Activated CD4-positive, alpha-beta memory T cell treated with anti-CD3 and anti-CD28 coated beads, Interleukin-2, amount 10 ng/mL, durations not matched to agents 7 days and 5 days (primary cell): ENCODE measurements at regions not wholly inside any gene's neighbourhood (a gene's known extent, or its start where the extent isn't known, plus 50 kb on each side); places are given as distances from the start of the nearest gene placed in this dataset.
"Not testable (repeated sequence)": the region's sequence is repeated elsewhere in the genome, so short reads cannot be mapped to it uniquely, and the experiment has no call there.

Source experiments
- CTCF ChIA-PET: fragments of 350-600 bp; sonication (Branson Sonifier 250); formaldehyde crosslinking; loops from one replicate; lab custom pipeline; 2021; ENCODE audit warnings: antibody characterized with exemption, inconsistent platforms; lab: Charles Lee
- POLR2A ChIA-PET: fragments of 350-600 bp; sonication (Branson Sonifier 250); formaldehyde crosslinking; loops from one replicate; lab custom pipeline; 2021; ENCODE audit warnings: antibody characterized with exemption; lab: Charles Lee
- DNase-seq: peaks from one replicate; pipeline ENCODE4 v3.0.0-alpha.2; 2020
- H3K27ac Mint-ChIP-seq: one replicate; pipeline ENCODE4 v1.8.0; 2021; ENCODE audit warnings: mild to moderate bottlenecking, mixed read lengths
- H3K27me3 Mint-ChIP-seq: one replicate; pipeline ENCODE4 v1.8.0; 2021; ENCODE audit warnings: mixed read lengths
- H3K36me3 Mint-ChIP-seq: one replicate; pipeline ENCODE4 v1.8.0; 2021; ENCODE audit warnings: low read depth, mixed read lengths
- H3K4me1 Mint-ChIP-seq: one replicate; pipeline ENCODE4 v1.8.0; 2021; ENCODE audit warnings: mixed read lengths
- H3K4me3 Mint-ChIP-seq: one replicate; pipeline ENCODE4 v1.8.0; 2021; ENCODE audit warnings: mild to moderate bottlenecking, mixed read lengths
- H3K9me3 Mint-ChIP-seq: one replicate; pipeline ENCODE4 v1.8.0; 2021; ENCODE audit warnings: mixed read lengths

DNA sequence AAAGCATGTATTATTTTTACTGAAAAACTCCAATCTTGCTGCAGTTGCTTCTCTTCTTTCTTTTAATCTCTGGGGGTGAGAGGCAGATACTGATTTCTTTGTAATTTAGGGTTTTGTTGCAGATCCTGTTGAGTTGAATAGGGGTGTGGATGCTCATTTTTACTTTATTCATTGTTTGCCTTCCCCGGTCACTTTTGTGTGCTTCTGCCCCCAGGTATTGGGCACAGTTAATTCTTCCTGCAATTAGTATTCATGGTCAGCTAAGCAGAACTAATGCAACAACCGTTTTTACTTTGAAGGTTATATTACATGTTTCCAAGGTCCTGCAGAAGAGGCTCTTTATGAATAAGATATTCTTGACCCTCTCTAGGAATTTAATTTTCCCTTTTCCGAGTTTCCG, 96.4 kb downstream of the BUB3 start:
- H3K4me3 Mint-ChIP-seq: no peak overlapping the region
- no peaks in the 10 kb centered on the region for H3K9me3 Mint-ChIP-seq
- no peaks in the 10 kb centered on the region for H3K27me3 Mint-ChIP-seq
- H3K27ac Mint-ChIP-seq: no peak overlapping the region
- POLR2A ChIA-PET: no interaction called here
- H3K36me3 Mint-ChIP-seq: no peaks in the 10 kb centered on the region
- DNase-seq: no peak
- CTCF ChIA-PET: no interaction called here
- H3K4me1 Mint-ChIP-seq: no peaks in the 10 kb centered on the region

GRCh38 chr10:123252779-123253178, 98.6 kb downstream of the BUB3 start:
- Mint-ChIP-seq H3K9me3 (no peaks in the 10 kb centered on the region), H3K4me1 (no peaks in the 10 kb centered on the region), H3K27me3 (no peaks in the 10 kb centered on the region), H3K27ac (no peak overlapping the region), H3K36me3 (no peaks in the 10 kb centered on the region), H3K4me3 (no peak overlapping the region)
- POLR2A ChIA-PET: no interaction called here
- CTCF ChIA-PET: no interaction called here
- DNase-seq: no peak

DNA sequence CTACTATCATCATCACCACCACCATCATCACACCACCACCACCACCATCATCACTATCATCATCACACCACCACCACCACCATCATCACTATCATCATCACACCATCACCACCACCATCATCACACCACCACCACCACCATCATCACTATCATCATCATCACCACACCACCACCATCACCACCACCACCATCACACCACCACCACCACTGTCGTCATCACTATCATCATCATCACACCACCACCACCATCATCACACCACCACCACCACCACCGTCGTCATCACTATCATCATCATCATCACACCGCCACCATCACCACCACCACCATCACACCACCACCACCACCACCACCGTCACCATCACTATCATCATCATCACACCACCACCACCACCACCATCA, 100.1 kb downstream of the BUB3 start:
- H3K9me3 Mint-ChIP-seq, DNase-seq, H3K27ac Mint-ChIP-seq, H3K36me3 Mint-ChIP-seq, H3K4me1 Mint-ChIP-seq, H3K27me3 Mint-ChIP-seq, POLR2A ChIA-PET, CTCF ChIA-PET, H3K4me3 Mint-ChIP-seq: not testable (repeated sequence)

DNA sequence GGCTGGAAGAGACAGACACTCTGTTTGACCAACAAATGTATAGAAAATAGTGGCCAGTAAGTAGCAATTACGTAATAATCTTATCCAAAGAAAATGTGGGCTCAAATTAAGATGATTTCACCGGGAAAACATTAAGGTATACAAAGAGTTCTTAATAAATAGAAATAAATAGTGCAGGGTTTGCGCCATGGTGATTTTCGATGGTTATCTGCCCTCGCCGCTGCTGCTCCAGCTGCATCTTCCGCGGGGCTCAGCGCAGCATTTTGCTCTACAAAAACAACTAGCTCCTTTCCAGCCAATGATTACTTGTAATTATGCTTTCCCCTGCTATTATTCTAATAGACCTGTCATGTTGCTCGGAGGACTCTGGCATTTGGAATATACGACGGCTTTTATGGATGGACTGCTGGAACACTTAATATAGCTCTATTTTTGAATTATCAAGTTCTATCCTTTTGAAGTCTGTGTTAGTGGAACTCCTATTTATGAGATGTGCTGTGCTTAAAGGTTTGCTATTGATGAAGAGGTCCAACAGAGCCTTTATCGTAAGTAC, 103.8 kb downstream of the BUB3 start:
- H3K27me3 Mint-ChIP-seq: no peaks in the 10 kb centered on the region
- H3K9me3 Mint-ChIP-seq: no peaks in the 10 kb centered on the region
- H3K27ac Mint-ChIP-seq: no peak overlapping the region
- no peaks in the 10 kb centered on the region for H3K4me1 Mint-ChIP-seq
- H3K4me3 Mint-ChIP-seq: no peak overlapping the region
- ChIA-PET CTCF (no interaction called here), POLR2A (no interaction called here)
- H3K36me3 Mint-ChIP-seq: no peaks in the 10 kb centered on the region
- DNase-seq: no peak

- no peak overlapping the region for H3K4me3 Mint-ChIP-seq
- DNase-seq: no peak
- H3K9me3 Mint-ChIP-seq: no peaks in the 10 kb centered on the region
- no peaks in the 10 kb centered on the region for H3K4me1 Mint-ChIP-seq
- H3K27ac Mint-ChIP-seq: no peak overlapping the region
- ChIA-PET CTCF (no interaction called here), POLR2A (no interaction called here)
- H3K27me3 Mint-ChIP-seq: no peaks in the 10 kb centered on the region
- no peaks in the 10 kb centered on the region for H3K36me3 Mint-ChIP-seq
These were observed 104.9 kb downstream of the BUB3 start for GRCh38 chr10:123259081-123259480.

DNA sequence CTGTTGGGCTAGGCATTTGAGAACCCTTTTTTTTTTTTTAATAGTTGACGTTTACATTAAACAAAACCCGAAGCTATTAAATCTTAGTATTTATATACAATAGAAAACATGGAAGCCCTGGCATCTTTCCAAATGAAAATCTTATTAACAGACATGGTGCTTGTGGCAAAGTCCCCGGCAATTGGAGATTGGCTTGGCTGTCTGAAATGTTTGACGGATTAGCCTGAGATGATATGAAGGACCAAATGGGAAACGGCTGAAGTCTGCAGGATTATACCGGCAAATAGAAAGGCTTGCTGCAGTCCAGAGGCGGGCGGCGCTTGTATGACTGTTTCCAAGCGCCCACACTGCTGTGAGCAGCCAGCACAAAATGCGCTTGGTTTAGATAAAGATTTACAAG, 105.6 kb downstream of the BUB3 start:
- Mint-ChIP-seq H3K27ac (no peak overlapping the region), H3K4me3 (no peak overlapping the region), H3K27me3 (no peaks in the 10 kb centered on the region), H3K36me3 (no peaks in the 10 kb centered on the region), H3K4me1 (no peaks in the 10 kb centered on the region), H3K9me3 (no peaks in the 10 kb centered on the region)
- no peak for DNase-seq
- CTCF ChIA-PET: no interaction called here
- POLR2A ChIA-PET: no interaction called here

DNA sequence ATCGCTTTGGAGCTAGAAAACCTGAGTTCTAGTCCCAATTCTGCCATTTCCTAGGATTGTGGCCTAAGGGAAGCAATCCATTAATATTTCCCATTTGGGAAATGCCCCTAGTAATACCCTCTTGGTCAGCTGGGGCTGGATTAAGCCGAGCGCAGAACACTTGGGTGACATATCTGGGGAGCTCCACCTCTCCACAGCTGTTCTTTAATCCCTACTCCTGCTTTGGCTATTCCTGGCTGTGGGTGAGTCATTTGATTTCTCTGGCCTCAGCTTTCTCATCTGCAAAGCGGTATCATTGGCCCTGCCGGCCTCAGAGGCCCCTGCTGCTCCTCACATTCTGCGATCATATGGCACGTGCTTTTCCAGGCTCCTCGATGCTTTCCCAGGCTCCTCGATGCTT, 108.3 kb downstream of the BUB3 start:
- no peak overlapping the region for H3K4me3 Mint-ChIP-seq
- DNase-seq: no peak
- ChIA-PET POLR2A (no interaction called here), CTCF (no interaction called here)
- no peaks in the 10 kb centered on the region for H3K36me3 Mint-ChIP-seq
- no peaks in the 10 kb centered on the region for H3K9me3 Mint-ChIP-seq
- no peaks in the 10 kb centered on the region for H3K27me3 Mint-ChIP-seq
- no peak overlapping the region for H3K27ac Mint-ChIP-seq
- no peaks in the 10 kb centered on the region for H3K4me1 Mint-ChIP-seq

DNA sequence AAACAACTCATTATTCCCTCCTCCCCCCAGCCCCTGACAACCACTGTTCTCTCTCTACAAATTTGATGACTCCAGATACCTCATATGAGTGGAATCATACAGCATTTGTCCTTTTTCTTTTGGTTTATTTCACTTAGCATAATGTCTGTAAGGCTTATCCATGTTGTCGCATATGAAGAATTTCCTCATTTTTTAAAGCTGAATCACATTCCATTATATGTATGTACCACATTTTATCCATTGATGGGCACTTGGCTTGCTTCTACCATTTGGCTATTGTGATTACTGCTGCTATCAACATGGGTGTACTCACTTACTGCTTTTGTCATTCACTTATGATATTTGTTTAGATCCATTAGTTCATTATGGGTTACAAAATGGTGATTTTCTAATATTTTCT, 112.8 kb downstream of the BUB3 start:
- CTCF ChIA-PET: no interaction called here
- H3K36me3 Mint-ChIP-seq: no peaks in the 10 kb centered on the region
- no peaks in the 10 kb centered on the region for H3K4me1 Mint-ChIP-seq
- H3K4me3 Mint-ChIP-seq: no peak overlapping the region
- no peak for DNase-seq
- H3K27me3 Mint-ChIP-seq: no peaks in the 10 kb centered on the region
- no peak overlapping the region for H3K27ac Mint-ChIP-seq
- POLR2A ChIA-PET: no interaction called here
- H3K9me3 Mint-ChIP-seq: no peaks in the 10 kb centered on the region

GRCh38 chr10:123269017-123269552, 114.9 kb downstream of the BUB3 start:
- Mint-ChIP-seq H3K27ac (no peak overlapping the region), H3K27me3 (peaks cover 3% of the 10 kb centered on the region), H3K4me3 (no peak overlapping the region), H3K36me3 (no peaks in the 10 kb centered on the region), H3K9me3 (no peaks in the 10 kb centered on the region), H3K4me1 (no peaks in the 10 kb centered on the region)
- no peak for DNase-seq
- ChIA-PET CTCF (no interaction called here), POLR2A (no interaction called here)

DNA sequence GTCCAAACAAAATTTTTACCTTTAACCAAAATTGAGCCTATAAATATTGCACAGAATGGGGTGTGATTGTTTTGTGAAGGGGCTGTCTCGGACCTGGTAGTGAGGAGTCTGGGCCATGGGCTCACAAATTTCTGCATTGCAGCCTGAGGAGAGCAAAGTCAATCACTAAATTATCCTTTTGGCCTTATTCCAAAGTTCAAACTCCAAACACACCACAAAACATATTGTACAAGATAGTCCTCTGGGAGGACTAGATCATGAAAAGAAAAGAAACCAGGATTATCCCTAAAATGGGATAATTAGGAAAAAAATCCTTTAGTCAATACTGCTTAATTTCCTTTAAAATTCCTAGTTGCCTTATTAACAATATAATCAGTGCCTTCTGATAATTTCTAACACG, 115.5 kb downstream of the BUB3 start:
- Mint-ChIP-seq H3K36me3 (no peaks in the 10 kb centered on the region), H3K4me3 (no peak overlapping the region), H3K4me1 (no peaks in the 10 kb centered on the region), H3K27ac (no peak overlapping the region), H3K9me3 (no peaks in the 10 kb centered on the region), H3K27me3 (peaks cover 5% of the 10 kb centered on the region)
- no peak for DNase-seq
- ChIA-PET CTCF (no interaction called here), POLR2A (no interaction called here)

DNA sequence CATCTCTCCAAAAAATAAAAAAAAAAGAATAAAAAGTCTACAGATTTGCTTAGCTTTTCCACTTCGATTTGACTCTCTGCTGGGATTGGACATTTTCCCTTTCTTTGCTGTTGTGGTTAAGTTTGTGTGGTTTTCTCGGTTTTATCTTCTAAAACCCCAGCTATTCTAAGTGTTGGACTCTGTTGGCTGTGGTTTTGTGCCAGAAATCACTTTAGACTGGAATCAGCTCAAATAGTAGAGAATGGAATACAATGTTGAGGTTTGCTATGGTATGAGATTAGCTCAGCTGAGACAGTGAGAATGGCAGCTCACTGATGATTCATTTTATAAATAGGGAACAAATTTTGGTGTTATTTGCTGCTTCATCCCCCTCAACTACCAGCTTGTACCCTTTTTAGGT, 116.0 kb downstream of the BUB3 start:
- Mint-ChIP-seq H3K4me1 (no peaks in the 10 kb centered on the region), H3K4me3 (no peak overlapping the region), H3K36me3 (peaks cover 2% of the 10 kb centered on the region), H3K9me3 (no peaks in the 10 kb centered on the region), H3K27me3 (peaks cover 5% of the 10 kb centered on the region), H3K27ac (no peak overlapping the region)
- no peak for DNase-seq
- ChIA-PET POLR2A (no interaction called here), CTCF (no interaction called here)

GRCh38 chr10:123270806-123271205, 116.6 kb downstream of the BUB3 start:
- Mint-ChIP-seq H3K4me3 (no peak overlapping the region), H3K27me3 (peaks cover 9% of the 10 kb centered on the region), H3K4me1 (no peaks in the 10 kb centered on the region), H3K9me3 (no peaks in the 10 kb centered on the region), H3K27ac (no peak overlapping the region), H3K36me3 (peaks cover 3% of the 10 kb centered on the region)
- CTCF ChIA-PET: no interaction called here
- POLR2A ChIA-PET: no interaction called here
- DNase-seq: no peak

GRCh38 chr10:123272171-123272570, 118.0 kb downstream of the BUB3 start:
- ChIA-PET CTCF (interaction anchor here (0.5 kb wide), 1 partner anchor 585 kb away, joined by 4 read pairs; no protein-coding TSS in a partner anchor), POLR2A (no interaction called here)
- Mint-ChIP-seq H3K36me3 (peaks cover 3% of the 10 kb centered on the region), H3K4me3 (no peak overlapping the region), H3K9me3 (no peaks in the 10 kb centered on the region), H3K27me3 (peaks cover 10% of the 10 kb centered on the region), H3K27ac (no peak overlapping the region), H3K4me1 (no peaks in the 10 kb centered on the region)
- DNase-seq: no peak

DNA sequence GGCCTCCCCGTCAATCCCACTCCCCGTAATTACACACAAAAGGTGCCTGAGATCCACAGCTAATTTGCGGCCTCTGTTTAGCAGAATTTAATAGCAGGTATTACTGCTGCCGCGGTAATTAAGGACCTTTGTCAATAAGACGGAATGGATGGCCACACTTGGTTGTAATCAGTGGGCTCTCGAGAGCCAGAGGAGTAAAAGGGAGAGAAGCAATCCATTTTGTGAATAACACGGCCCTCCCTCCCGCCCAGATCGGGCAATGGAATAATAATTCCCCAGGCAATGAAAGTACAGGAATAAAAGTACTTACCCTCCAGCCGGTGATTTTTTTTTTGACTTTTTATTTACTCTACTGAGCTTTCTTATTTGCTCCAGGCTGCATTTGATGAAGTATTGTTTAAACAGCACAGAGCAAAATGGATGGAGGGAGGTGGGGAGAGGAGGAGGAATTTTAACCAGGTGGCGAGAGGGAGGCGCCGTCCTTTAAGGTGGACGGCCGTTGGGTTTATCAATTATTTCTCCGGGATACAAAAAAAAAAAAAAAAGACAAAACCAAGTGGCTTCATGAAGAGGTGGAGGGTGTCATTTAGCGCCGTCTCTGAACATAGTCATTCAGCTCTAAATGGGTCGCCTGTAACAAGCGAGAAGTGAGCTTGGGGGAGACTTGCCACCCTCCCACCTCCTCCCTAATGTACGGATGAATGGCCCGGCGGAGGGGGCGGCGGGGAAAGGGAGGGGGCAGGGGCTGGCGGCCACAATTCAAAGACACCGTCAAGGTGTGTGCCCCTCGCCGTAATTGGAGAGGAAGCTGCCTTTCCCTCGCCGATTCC, 120.3 kb downstream of the BUB3 start:
- Mint-ChIP-seq H3K27ac (no peak overlapping the region), H3K27me3 (peaks cover 10% of the 10 kb centered on the region), H3K4me3 (no peak overlapping the region), H3K9me3 (no peaks in the 10 kb centered on the region), H3K36me3 (peaks cover 3% of the 10 kb centered on the region), H3K4me1 (no peaks in the 10 kb centered on the region)
- POLR2A ChIA-PET: interaction anchor here (0.8 kb wide), 1 partner anchor 114 kb away, joined by 3 read pairs; no protein-coding TSS in a partner anchor
- CTCF ChIA-PET: no interaction called here
- no peak for DNase-seq
